ENCODE measurements at regions not wholly inside any gene's neighbourhood (a gene's known extent, or its start where the extent isn't known, plus 50 kb on each side); places are given as distances from the start of the nearest gene placed in this dataset.
A peak's percentile ranks its signal among the peaks of the same experiment; 100 is the strongest.

DNA sequence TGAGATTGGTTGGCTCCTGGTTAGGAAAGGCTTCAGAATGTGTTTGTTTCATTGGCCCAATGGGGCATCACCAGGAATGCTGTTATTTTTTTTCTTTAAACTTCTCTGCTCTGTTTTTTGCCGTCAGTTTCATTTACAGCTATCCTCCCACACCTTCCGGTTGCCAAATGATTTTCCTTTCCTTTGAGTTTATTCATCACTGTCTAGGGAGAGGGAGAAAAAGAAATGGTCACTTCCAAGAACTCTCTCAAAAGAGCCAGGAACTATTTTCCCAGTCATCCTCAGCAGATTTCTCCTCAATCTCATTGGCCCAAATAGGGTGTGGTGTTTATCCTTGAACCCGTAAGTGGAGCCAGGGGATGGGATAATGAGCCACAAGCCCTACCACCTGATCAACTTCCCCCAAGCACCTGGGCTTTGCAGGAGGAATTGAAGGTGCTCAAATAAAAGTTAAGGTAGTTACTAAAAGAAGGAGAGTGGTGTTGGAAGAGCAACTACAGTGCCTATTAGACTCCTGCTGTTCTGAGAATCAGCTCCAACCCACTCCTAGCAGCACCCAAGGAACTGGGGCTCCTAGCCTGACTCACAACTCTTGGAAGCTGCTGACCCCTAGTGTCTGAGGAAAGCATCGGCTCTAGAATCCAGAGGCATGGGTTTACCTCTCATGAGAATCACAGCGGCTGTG, 183.8 kb upstream of the IL12A start:
- TF ChIP-seq, protein P1, sequence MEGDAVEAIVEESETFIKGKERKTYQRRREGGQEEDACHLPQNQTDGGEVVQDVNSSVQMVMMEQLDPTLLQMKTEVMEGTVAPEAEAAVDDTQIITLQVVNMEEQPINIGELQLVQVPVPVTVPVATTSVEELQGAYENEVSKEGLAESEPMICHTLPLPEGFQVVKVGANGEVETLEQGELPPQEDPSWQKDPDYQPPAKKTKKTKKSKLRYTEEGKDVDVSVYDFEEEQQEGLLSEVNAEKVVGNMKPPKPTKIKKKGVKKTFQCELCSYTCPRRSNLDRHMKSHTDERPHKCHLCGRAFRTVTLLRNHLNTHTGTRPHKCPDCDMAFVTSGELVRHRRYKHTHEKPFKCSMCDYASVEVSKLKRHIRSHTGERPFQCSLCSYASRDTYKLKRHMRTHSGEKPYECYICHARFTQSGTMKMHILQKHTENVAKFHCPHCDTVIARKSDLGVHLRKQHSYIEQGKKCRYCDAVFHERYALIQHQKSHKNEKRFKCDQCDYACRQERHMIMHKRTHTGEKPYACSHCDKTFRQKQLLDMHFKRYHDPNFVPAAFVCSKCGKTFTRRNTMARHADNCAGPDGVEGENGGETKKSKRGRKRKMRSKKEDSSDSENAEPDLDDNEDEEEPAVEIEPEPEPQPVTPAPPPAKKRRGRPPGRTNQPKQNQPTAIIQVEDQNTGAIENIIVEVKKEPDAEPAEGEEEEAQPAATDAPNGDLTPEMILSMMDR (conservative IDR thresholded peaks at IDR 0.05; ENCODE audit: control insufficient read depth, insufficient read depth, low read depth, low read length): peak; percentile 99
- DNase-seq (ENCODE audit: low read depth): peak; percentile 91
- H3K4me3 ChIP-seq (ENCODE audit: control insufficient read depth, low read depth, low read length): no peak overlapping the region

DNA sequence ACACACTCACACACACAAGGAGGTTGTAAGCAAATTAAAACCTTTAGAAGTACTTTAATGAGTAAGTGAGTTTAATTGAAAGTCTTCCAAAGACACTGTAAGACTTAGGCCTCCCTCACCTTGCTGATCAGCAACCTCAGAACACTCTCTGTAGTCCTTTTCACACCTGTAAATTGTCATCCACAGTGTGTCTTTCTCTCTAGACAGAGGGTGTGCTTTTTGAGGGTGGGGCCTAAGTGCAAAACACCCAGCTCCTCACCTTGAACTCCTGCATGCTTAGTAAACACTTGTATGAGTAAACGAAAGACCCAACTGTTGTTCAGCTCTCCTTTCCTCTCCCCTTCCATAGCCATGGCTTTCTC, 183.2 kb upstream of the IL12A start:
- H3K4me3 ChIP-seq (ENCODE audit: control insufficient read depth, low read depth, low read length): no peak overlapping the region
- no peak for DNase-seq (ENCODE audit: low read depth)
- TF ChIP-seq, protein P1 (conservative IDR thresholded peaks at IDR 0.05; ENCODE audit: control insufficient read depth, insufficient read depth, low read depth, low read length): no peak

DNA sequence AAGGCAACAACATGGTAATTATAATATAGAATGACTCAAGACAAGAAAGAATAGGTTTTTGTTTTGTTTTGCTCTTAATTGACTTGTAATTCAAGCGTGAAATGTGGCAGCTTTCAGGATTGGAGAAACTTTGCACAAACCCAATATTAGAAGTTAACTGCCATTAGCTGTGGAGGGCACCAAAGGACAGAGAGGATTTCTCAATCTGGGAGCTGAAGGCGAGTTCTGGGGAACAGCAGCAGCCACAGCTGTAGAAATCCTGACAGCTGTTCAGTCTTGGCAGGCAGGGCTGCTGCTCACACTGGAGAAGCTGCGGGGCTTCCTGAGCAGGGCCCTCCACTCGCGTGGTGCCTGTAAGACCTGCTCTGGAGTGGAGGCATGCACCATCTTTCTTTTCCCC, 182.2 kb upstream of the IL12A start:
- TF ChIP-seq, protein P1 (conservative IDR thresholded peaks at IDR 0.05; ENCODE audit: control insufficient read depth, insufficient read depth, low read depth, low read length): no peak
- no peak for DNase-seq (ENCODE audit: low read depth)
- no peak overlapping the region for H3K4me3 ChIP-seq (ENCODE audit: control insufficient read depth, low read depth, low read length)

DNA sequence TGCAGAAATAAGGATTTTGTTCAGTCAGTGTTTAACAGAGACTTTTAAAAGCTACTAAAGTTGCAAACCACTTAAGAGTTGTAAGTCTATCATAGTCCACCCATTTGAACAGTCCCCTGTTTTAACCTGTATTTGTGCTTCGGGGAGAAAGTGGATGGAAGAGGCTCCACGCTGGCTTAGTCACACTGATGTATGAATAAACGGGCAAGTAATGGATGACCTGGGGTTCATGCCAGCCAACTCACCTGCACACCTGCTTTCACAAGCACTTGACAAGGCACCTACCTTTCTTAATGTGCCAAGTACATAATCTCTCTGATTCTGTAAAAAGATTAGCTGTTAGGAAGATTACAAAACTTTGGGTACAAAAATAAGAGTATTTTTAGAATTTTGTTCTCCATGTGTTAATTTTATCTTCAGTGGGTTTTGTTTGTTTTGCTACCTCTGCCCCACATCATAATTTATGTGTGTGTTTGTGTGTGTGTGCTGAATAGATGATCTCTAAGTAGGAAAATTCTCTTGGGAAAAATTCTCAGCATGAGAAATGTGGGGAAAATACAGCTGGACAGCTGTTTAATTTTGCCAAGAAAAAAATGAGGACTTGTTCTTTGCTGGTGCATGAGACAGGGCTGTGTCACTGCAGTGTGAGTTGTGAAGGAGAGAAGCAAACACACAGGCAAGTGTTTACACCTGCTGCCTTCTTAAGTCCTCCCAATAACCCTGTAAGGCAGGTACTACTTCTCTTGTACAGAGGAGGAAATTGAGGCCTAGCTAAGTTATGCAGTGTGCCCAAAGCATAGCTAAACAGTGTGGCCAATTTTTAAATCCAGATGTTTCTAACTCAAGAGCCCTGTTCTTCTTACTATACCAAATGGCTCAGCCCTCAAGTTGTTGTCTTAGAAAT, 181.2 kb upstream of the IL12A start:
- TF ChIP-seq, protein P1 (conservative IDR thresholded peaks at IDR 0.05; ENCODE audit: control insufficient read depth, insufficient read depth, low read depth, low read length): no peak
- H3K4me3 ChIP-seq (ENCODE audit: control insufficient read depth, low read depth, low read length): no peak overlapping the region
- no peak for DNase-seq (ENCODE audit: low read depth)

DNA sequence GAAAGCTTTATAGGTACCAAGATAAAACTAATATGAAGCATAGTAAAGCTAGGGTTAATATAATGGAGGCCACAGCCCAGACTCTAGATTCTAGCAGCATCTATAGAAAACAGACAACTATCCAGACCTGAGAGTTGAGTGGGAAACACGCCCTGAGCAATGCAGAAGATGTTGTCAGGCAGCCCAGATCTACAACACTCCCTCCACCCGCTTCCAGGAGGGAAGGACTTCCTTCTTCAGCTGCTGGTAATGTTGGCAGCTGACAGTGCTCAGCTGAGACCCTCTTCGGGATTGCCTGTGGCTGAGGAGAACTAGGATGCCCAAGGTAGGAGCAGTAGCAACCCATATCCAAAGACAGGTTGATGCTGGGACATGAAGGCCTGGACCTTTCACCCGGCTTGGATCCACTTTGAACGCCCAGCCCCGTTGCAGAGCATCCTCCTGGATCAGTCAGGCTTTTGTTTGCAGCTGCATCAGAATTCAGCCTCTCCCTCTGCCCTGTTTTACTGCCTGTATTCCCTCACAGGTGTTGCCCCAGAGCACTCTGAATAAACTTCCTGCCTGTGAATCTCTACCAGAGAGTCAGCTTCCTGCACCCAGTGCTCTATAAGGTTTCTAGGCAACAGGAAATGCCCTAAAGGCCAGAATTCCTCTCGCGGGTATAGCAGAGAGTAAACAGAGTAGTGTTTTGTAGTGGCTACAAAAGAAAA, 174.7 kb upstream of the IL12A start:
- DNase-seq (ENCODE audit: low read depth): no peak
- H3K4me3 ChIP-seq (ENCODE audit: control insufficient read depth, low read depth, low read length): no peak overlapping the region
- TF ChIP-seq, protein P1 (conservative IDR thresholded peaks at IDR 0.05; ENCODE audit: control insufficient read depth, insufficient read depth, low read depth, low read length): no peak

DNA sequence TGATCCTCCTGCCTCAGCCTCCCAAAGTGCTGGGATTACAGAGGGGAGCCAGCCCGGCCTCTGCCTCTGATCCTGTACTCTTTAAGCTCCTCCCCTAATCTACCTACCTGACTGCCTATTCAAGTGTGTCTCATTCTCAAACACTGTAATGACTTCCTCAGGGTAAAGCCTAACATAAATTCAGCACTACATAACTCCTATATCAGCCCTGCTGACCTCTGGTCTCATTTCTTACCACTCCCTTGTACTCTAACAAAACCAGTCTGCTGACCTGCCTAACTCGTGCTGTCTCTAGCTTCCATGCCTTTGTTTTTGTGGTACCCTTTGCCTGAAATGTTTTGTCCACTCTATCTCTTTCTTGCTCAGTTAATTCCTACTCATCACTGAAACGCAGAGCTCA, 172.1 kb upstream of the IL12A start:
- DNase-seq (ENCODE audit: low read depth): no peak
- TF ChIP-seq, protein P1 (conservative IDR thresholded peaks at IDR 0.05; ENCODE audit: control insufficient read depth, insufficient read depth, low read depth, low read length): no peak
- H3K4me3 ChIP-seq (ENCODE audit: control insufficient read depth, low read depth, low read length): no peak overlapping the region

Measured in fibroblast of mammary gland (primary cell).